Astrocyte of the spinal cord (primary cell): ENCODE measurements at regions not wholly inside any gene's neighbourhood (a gene's known extent, or its start where the extent isn't known, plus 50 kb on each side); places are given as distances from the start of the nearest gene placed in this dataset.
A peak's percentile ranks its signal among the peaks of the same experiment; 100 is the strongest.

ENCODE experiments used
- DNase-seq: peaks from one replicate; pipeline ENCODE4 v3.0.0; 2011; ENCODE audit warnings: low read depth, low spot score
- H3K4me3 ChIP-seq: 2 replicates; pipeline ENCODE4 v1.5.1; 2011; ENCODE audit warnings: low read depth, mild to moderate bottlenecking, low read length, moderate library complexity
- CTCF ChIP-seq: IDR thresholded peaks from 2 replicates; pipeline ENCODE4 v1.5.1; 2012; ENCODE audit warnings: low read depth, mild to moderate bottlenecking, low read length, inconsistent platforms
- in situ Hi-C: cut with HindIII; loops from 2 replicates; pipeline ENCODE4 v1.10.0; 2017; ENCODE audit warnings: low sequenced_read_pairs

GRCh38 chr2:17303521-17303920 is 214.7 kb downstream of the RAD51AP2 start:
- no peak overlapping the region for H3K4me3 ChIP-seq
- no peak for TF ChIP-seq CTCF
- in situ Hi-C loops, result no loop called here
- peak; percentile 42 for DNase-seq

GRCh38 chr2:17303054-17303453 is 215.2 kb downstream of the RAD51AP2 start:
- DNase-seq, result peak; percentile 68
- TF ChIP-seq CTCF, result no peak
- in situ Hi-C loops, result no loop called here
- no peak overlapping the region for H3K4me3 ChIP-seq

GRCh38 chr2:17302281-17302680 is 216.0 kb downstream of the RAD51AP2 start:
- no peak overlapping the region for H3K4me3 ChIP-seq
- no peak for DNase-seq
- in situ Hi-C loops, result no loop called here
- TF ChIP-seq CTCF, result no peak

GRCh38 chr2:17301437-17301836 is 216.8 kb downstream of the RAD51AP2 start:
- in situ Hi-C loops, result no loop called here
- H3K4me3 ChIP-seq, result no peak overlapping the region
- no peak for DNase-seq
- no peak for TF ChIP-seq CTCF

- peak; percentile 85 for DNase-seq
- H3K4me3 ChIP-seq, result no peak overlapping the region
- in situ Hi-C loops, result no loop called here
- no peak for TF ChIP-seq CTCF
Measured at GRCh38 chr2:17299891-17300540, 218.2 kb downstream of the RAD51AP2 start.

- in situ Hi-C loops, result no loop called here
- no peak for TF ChIP-seq CTCF
- no peak for DNase-seq
Measured at GRCh38 chr2:17298453-17298852, 219.8 kb downstream of the RAD51AP2 start.

More at GRCh38 chr2:17298453-17298852, 219.8 kb downstream of the RAD51AP2 start:
- H3K4me3 ChIP-seq, result no peak overlapping the region
